GM18511 (cell line): ENCODE measurements at regions not wholly inside any gene's neighbourhood (a gene's known extent, or its start where the extent isn't known, plus 50 kb on each side); places are given as distances from the start of the nearest gene placed in this dataset.
A peak's percentile ranks its signal among the peaks of the same experiment; 100 is the strongest.
"Not testable (repeated sequence)": the region's sequence is repeated elsewhere in the genome, so short reads cannot be mapped to it uniquely, and the experiment has no call there.

Experiments used
- ATAC-seq: cut with Tn5 transposase; IDR thresholded peaks from one replicate; pipeline ENCODE4 v1.9.1; 2021; ENCODE audit warnings: mild to moderate bottlenecking, moderate library complexity; ENCODE audit not compliant: unreplicated experiment

DNA sequence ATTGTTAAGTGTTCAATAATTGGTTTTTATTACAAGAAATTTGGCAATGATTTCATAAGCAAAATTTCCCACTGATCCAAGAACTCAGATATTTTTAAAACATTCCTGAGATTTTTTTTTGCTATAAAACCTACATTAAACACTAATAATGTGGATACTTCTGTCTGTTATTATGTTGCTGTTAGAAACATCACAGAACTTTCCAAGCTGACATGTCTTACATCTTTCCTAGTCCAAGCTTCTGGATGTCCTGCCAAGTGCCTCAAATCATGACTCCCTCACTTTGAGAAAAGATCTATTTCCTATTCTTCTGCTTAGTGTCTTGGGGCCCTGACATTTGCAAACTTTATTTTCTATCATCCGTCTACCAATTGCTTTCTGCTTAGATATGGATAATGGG lies 110.8 kb downstream of the RFPL4B start:
- ATAC-seq: no peak

DNA sequence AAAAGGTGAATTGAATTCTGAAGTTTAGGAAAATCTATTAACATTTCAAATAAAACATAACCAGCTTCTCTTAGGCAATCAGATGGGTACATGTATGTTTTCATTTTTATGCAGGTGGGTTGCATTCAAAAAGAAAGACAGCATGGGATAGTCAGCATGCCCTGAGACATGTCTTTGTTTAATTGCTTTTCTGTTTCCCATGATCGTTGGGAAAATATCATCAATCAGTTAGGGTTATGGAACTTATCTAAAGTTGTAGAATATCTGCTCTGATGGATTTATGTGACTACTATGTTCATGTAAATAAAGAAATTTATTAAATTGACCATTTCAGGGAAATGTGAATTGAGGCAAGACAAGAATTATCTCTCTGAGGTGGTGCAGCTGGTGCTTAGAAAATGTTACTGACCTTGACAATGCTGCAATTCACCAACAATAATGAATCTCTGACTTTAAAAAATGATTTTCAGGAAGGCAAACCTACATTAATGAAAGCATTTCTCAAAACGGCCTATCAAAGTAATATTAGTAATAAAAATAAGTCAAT lies 112.7 kb downstream of the RFPL4B start:
- no peak for ATAC-seq

DNA sequence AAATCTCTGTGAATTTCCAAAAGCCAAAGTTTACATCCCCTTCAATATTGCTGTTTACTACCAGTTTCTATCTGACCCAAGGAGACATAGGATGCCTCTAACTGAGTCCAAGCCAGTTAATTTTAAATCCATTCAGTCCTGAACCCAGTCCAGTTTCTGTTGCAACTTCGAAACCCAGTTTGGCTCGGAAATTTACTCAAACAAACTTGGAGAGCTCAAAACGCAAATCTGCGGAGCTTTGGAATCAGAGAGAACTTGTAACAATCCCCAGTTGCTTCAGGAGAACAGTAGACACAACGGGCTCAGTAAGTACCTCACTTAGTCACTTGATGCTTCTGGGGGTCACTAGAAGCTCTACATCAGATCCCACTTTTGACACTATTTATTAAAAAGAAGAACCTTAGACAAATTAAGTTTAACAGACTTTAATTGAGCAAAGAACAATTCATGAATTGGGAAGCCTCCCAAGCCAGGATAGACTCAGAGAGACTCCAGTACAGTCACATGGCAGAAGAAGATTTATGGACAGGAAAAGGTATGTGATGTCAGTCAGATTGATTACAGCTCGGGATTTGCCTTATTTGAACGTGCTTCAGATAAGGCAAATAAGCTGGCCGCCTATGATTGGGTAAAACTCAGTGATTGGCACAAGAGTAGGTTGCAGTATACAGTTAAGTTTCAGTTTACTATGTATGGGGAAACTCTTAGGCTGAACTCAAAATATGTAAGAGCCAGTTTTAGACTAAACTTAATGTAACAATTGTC lies 118.0 kb downstream of the RFPL4B start:
- no peak for ATAC-seq

- ATAC-seq: peak; percentile 92
Observed at GRCh38 chr6:112466373-112467151, 119.4 kb downstream of the RFPL4B start.

GRCh38 chr6:112468359-112468758 lies 121.2 kb downstream of the RFPL4B start:
- ATAC-seq: no peak

DNA sequence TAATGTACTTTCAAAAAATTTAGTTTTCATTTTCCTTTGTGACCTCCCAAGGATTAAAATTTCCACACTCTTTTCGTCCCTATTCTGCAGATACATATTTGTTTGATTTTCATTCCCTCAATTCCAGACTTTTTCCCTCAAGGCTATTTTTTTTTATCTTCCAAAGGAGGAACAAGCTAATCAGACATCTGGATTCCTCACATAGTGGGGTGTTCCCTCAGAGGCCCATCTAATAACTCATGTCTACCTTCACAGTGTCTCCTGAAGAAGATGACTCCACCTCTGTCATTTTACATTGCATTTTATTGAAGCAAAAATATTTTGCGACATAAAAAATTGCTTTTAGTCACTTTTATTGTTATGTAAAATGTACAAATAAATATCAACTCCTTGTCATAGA lies 122.2 kb downstream of the RFPL4B start:
- no peak for ATAC-seq

DNA sequence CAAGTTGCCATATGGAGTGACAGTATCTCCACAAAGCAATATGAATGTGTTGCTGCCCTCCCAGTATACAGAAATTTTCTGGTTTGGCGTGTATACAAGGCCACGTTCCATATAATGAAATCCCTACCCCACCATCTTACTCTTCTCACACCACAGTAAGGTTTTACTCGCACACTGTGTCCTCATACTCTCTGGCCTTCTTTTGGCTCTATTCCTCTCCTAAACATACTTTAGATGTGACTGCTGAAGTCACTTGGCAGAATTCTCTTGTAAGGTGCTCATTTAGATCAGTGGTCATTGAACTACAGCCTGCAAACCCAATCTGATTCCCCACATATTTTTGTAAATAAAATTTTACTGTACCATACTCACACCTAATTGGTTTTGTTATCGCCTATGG lies 123.2 kb downstream of the RFPL4B start:
- no peak for ATAC-seq

DNA sequence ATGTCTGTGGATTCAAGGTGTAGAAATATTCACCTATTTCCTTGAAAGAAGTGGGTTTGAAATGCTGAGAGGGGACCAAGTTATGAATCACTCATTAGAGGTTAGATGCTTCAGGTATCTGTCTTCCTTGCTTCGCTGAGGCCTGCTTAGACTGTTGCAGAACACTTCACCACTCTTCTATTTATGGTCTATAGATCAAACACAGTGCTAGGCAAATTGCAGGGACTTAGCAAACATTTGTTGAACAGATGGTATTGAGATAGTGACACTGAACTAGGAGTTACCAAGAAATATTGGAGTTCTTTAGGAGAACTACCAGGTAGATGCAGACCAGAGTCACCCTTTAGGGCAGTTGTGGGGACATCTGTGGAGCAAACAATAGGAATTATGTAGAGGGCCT lies 123.8 kb downstream of the RFPL4B start:
- no peak for ATAC-seq

- no peak for ATAC-seq
Observed at GRCh38 chr6:112475083-112475482, 128.0 kb downstream of the RFPL4B start.

GRCh38 chr6:112477125-112477524 lies 130.0 kb downstream of the RFPL4B start:
- no peak for ATAC-seq

- no peak for ATAC-seq
Observed at GRCh38 chr6:112478036-112478435, 130.9 kb downstream of the RFPL4B start.

DNA sequence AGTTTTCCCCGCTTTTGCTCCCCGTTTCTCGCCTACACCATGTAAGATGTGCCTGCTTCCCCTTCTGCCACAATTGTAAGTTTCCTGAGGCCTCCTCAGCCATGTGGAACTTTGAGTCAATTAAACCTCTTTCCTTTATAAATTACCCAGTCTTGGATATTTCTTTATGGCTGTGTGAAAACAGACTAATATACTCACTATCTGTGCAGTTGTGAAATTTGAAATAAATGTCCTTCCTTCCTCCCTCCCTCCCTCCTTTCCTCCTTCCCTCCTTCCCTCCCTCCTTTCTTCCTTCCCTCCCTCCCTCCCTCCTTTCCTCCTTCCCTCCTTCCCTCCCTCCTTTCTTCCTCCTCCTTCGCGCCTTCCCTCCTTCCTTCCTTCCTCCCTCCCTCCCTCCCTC lies 132.8 kb downstream of the RFPL4B start:
- ATAC-seq: not testable (repeated sequence)

DNA sequence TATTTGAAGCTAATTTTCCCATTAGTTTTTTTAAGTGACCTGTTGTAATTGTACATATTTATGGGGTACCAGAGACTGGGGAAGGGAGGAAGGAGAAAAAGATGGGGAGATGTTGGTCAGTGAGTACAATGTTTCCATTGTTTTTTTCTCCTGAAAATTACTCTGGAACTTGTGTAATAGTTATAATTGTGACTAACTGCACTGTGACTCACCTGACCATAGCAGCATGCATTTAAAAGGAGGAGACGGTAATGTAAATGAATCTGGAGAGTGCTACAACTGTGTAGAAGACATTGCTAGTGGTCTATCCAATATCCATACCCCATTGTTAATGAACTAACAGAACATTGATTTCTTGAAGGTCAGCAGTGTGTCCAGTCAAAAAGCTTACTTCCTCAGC lies 133.4 kb downstream of the RFPL4B start:
- ATAC-seq: no peak

DNA sequence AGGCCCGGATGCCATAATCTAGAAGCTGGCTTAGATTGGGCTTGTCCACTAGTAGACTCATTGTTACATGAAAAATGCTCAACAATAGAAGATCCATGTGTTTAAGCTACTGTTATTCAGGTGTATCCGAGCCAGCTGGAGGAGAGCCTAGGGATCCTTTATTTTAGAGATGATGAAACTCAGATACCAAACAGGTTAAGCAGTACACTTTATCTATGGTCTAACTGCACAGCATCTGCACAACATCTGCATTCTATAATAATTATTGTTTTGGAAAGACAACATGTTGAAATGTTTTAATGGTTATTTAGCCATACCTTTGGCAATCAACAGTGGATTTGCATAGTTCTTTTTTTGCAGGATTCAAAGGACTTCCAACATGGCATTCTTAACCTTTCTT lies 134.1 kb downstream of the RFPL4B start:
- no peak for ATAC-seq

DNA sequence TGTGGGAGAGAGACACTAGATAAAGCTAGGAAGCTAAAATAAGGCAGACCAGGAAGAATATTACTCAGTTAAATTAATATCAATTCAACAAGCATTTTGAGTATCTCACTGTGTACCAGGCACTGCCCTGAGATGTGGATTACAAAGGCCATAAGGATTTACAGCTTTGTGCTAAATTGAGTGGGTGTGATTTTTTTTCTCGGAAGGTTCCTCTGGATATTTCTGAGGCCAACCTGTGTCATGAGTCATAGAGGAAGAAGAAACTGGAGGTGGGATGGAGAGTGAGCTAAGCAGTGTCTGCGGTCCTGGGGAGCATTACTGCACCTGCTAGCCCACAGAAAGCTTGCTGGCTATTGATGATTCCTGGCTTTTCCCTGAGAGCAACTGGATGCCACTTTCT lies 135.2 kb downstream of the RFPL4B start:
- no peak for ATAC-seq

GRCh38 chr6:112485120-112485826 lies 138.1 kb downstream of the RFPL4B start:
- no peak for ATAC-seq

GRCh38 chr6:112485827-112486212 lies 138.7 kb downstream of the RFPL4B start:
- no peak for ATAC-seq

DNA sequence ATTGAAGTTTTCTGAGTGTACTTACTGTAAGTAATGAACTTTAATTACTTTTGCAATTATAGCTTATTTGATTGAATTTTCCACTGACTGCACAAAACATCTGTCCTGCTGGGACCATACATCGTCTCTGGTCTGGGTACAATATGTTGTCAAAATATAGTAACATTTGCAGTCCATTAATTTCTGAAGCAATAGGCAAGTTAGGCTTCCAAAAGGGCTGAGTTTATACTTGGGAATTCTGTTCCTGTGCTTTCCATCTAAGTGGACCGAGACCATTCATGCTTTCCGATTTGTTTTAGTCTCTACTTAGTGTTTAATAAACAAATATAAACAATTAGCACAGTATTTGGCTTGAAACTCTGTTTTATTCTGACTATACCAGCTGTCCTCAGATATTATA lies 139.3 kb downstream of the RFPL4B start:
- no peak for ATAC-seq

- no peak for ATAC-seq
Observed at GRCh38 chr6:112488238-112488637, 141.1 kb downstream of the RFPL4B start.

DNA sequence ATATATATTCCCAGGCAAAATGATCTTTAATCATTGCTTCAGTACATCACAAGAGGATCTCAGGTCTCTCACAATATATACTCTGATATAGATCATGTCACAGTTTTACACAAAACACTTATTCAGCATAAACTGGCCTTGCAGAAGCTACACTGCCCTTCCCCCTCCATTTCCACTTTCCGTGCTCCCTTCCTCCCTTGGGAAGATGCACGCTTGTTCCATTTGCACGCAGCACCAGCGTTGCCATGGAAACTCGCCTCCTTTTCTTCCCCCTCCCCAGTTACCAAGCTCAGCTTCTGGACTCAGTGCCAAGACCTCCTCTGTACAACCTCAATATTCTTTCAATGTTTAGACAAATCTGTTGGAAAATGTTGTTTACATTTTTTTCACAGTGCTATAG lies 154.6 kb downstream of the RFPL4B start:
- no peak for ATAC-seq

- ATAC-seq: no peak
Observed at GRCh38 chr6:112502351-112503090, 155.4 kb downstream of the RFPL4B start.
